ENCODE measurements at regions not wholly inside any gene's neighbourhood (a gene's known extent, or its start where the extent isn't known, plus 50 kb on each side); places are given as distances from the start of the nearest gene placed in this dataset.

DNA sequence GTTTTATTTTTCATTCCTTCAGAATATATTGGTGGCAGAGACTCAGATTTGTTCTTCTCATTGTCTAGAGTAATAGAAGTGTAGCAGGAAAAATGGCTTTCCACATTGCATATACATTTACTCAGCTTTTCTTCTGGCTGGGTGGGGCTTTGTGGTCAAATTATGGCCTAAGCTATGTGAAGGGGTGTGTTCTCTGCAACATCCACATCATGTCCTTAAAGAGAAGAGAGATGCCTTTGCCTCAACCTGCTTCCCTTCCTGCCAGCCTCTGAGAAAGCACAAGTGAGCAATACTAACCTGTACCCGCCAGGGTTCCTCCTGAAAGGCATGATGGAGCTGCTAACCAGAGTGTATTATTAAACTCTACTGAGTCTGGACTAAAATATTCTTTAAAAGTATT lies 695.6 kb upstream of the FAM241A start:
- dilution Hi-C loops (cut with MboI; ENCODE audit: extremely low pct_ligation_motif_present, low sequenced_read_pairs), result no loop called here
- H3K4me2 ChIP-seq (ENCODE audit: insufficient read depth, low read length), result no peak overlapping the region
- POLR2A ChIA-PET, result no interaction called here

More for the DNA sequence above, 695.6 kb upstream of the FAM241A start:
- FAIRE-seq, result no peak
- no peaks in the 10 kb centered on the region for H3K9me1 ChIP-seq (replicated peaks; ENCODE audit: control insufficient read depth, extremely low read depth, insufficient read depth, low read length)
- H3K79me2 ChIP-seq (ENCODE audit: control insufficient read depth, insufficient read depth, low read length), result no peaks in the 10 kb centered on the region
- H3K9me3 ChIP-seq (replicated peaks; ENCODE audit: control insufficient read depth, insufficient read depth, low read length), result no peaks in the 10 kb centered on the region
- H4K20me1 ChIP-seq (replicated peaks; ENCODE audit: control insufficient read depth, extremely low read depth, insufficient read depth, low read length), result no peaks in the 10 kb centered on the region
- BruUV-seq (replicated peaks), result no TSS peak
- no peak for DNase-seq (ENCODE audit: low read depth, low spot score)
- intact Hi-C loops (cut with micrococcal nuclease), result no loop called here
- H3K9ac ChIP-seq (replicated peaks; ENCODE audit: extremely low read depth, insufficient read depth, low read length), result no peak overlapping the region
- H2AFZ ChIP-seq (ENCODE audit: low read depth, low read length), result no peak overlapping the region
- no peaks in the 10 kb centered on the region for H3K4me1 ChIP-seq (ENCODE audit: control insufficient read depth, extremely low read depth, insufficient read depth, low read length)
- no peaks in the 10 kb centered on the region for H3K36me3 ChIP-seq (ENCODE audit: control insufficient read depth in 2 of 2, extremely low read depth in 1 of 2, insufficient read depth in 2 of 2, low read length in 2 of 2)
- CTCF ChIA-PET, result no interaction called here
- H3K27ac ChIP-seq (ENCODE audit: insufficient read depth, low read depth, low read length), result no peak overlapping the region
- TF ChIP-seq EZH2 (IDR thresholded peaks at IDR 0.05; ENCODE audit: borderline replicate concordance, low read depth, low read length, severe bottlenecking), result no peak
- TF ChIP-seq, protein P1, sequence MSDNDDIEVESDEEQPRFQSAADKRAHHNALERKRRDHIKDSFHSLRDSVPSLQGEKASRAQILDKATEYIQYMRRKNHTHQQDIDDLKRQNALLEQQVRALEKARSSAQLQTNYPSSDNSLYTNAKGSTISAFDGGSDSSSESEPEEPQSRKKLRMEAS (IDR thresholded peaks at IDR 0.05; ENCODE audit: insufficient read depth, insufficient read length), result no peak
- TF ChIP-seq FOS (IDR thresholded peaks at IDR 0.05; ENCODE audit: borderline replicate concordance, insufficient read depth, low read length), result no peak
- no peak for TF ChIP-seq MYC (IDR thresholded peaks at IDR 0.05; ENCODE audit: low read depth, low read length)
- TF ChIP-seq, protein P2, sequence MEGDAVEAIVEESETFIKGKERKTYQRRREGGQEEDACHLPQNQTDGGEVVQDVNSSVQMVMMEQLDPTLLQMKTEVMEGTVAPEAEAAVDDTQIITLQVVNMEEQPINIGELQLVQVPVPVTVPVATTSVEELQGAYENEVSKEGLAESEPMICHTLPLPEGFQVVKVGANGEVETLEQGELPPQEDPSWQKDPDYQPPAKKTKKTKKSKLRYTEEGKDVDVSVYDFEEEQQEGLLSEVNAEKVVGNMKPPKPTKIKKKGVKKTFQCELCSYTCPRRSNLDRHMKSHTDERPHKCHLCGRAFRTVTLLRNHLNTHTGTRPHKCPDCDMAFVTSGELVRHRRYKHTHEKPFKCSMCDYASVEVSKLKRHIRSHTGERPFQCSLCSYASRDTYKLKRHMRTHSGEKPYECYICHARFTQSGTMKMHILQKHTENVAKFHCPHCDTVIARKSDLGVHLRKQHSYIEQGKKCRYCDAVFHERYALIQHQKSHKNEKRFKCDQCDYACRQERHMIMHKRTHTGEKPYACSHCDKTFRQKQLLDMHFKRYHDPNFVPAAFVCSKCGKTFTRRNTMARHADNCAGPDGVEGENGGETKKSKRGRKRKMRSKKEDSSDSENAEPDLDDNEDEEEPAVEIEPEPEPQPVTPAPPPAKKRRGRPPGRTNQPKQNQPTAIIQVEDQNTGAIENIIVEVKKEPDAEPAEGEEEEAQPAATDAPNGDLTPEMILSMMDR (IDR thresholded peaks at IDR 0.05; ENCODE audit: extremely low read depth in 1 of 2, insufficient read depth in 1 of 2, low read depth in 1 of 2, low read length in 2 of 2), result no peak
- TF ChIP-seq JUN (IDR thresholded peaks at IDR 0.05; ENCODE audit: borderline replicate concordance, insufficient read depth, insufficient read length, low read depth), result no peak
- TF ChIP-seq POLR2AphosphoS5 (IDR thresholded peaks at IDR 0.05; ENCODE audit: insufficient read depth, low read depth, low read length), result no peak
- TF ChIP-seq GATA2 (IDR thresholded peaks at IDR 0.05; ENCODE audit: insufficient read depth, insufficient read length, low read depth, low read length), result no peak
- no peak for TF ChIP-seq POLR2A (IDR thresholded peaks at IDR 0.05; ENCODE audit: low read depth, low read length)
- H3K4me3 ChIP-seq (replicated peaks in 1 of 3; ENCODE audit: insufficient read depth in 1 of 3, low read depth in 1 of 3, low read length in 3 of 3), result no peak overlapping the region
- H3K27me3 ChIP-seq (ENCODE audit: control insufficient read depth in 2 of 2, insufficient read depth in 2 of 2, low read length in 2 of 2), result no peaks in the 10 kb centered on the region

All from endothelial cell of umbilical vein (primary cell).